Neuronal stem cell (in vitro differentiated cells): ENCODE measurements at regions not wholly inside any gene's neighbourhood (a gene's known extent, or its start where the extent isn't known, plus 50 kb on each side); places are given as distances from the start of the nearest gene placed in this dataset.

Experiments
- DNase-seq: peaks from one replicate; pipeline ENCODE4 v3.0.0-alpha.2; 2013; ENCODE audit warnings: low spot score
- H2AFZ ChIP-seq: one replicate; pipeline ENCODE4 v1.6.1; 2013; ENCODE audit warnings: mild to moderate bottlenecking, low read length, inconsistent platforms
- H2AK5ac ChIP-seq: 2 replicates; pipeline ENCODE4 v1.6.1; 2013; ENCODE audit warnings: low read depth, mild to moderate bottlenecking, inconsistent platforms, low read length, moderate library complexity, mixed read lengths
- H2BK120ac ChIP-seq: 2 replicates; pipeline ENCODE4 v1.6.1; 2013; ENCODE audit warnings: low read depth, mild to moderate bottlenecking, inconsistent platforms, low read length, moderate library complexity, mixed read lengths
- H2BK12ac ChIP-seq: one replicate; pipeline ENCODE4 v1.6.1; 2013; ENCODE audit warnings: low read length, inconsistent platforms
- H2BK15ac ChIP-seq: 2 replicates; pipeline ENCODE4 v1.6.1; 2013; ENCODE audit warnings: mild to moderate bottlenecking, low read length, inconsistent platforms, mixed read lengths
- H2BK5ac ChIP-seq: one replicate; pipeline ENCODE4 v1.6.1; 2013; ENCODE audit warnings: inconsistent platforms, mild to moderate bottlenecking, low read length, moderate library complexity
- H3K14ac ChIP-seq: one replicate; pipeline ENCODE4 v1.6.1; 2013; ENCODE audit warnings: low read length, inconsistent platforms
- H3K18ac ChIP-seq: 2 replicates; pipeline ENCODE4 v1.6.1; 2013; ENCODE audit warnings: low read length, inconsistent platforms
- H3K23ac ChIP-seq: 2 replicates; pipeline ENCODE4 v1.6.1; 2013; ENCODE audit warnings: low read depth, mild to moderate bottlenecking, mixed read lengths, low read length, inconsistent platforms; ENCODE audit not compliant: poor library complexity
- H3K27ac ChIP-seq: replicated peaks from 3 replicates; pipeline ENCODE4 v1.5.1; 2013; ENCODE audit warnings: low read length, inconsistent platforms
- H3K27me3 ChIP-seq, 3 experiments: 2 replicates each; pipeline ENCODE4 v1.6.1; 2013; ENCODE audit warnings: low read length in 3 of 3, mild to moderate bottlenecking in 2 of 3, inconsistent platforms in 1 of 3, low read depth in 1 of 3, mixed read lengths in 1 of 3, moderate library complexity in 1 of 3; ENCODE audit not compliant: control insufficient read depth in 3 of 3, insufficient read depth in 3 of 3
- H3K36me3 ChIP-seq, 2 donors: replicated peaks in 1 of 2; 2 replicates each; pipeline ENCODE4 v1.6.1; 2013; ENCODE audit warnings: low read length in 2 of 2; ENCODE audit not compliant: control insufficient read depth in 2 of 2, insufficient read depth in 2 of 2
- H3K4ac ChIP-seq: 2 replicates; pipeline ENCODE4 v1.6.1; 2013; ENCODE audit warnings: inconsistent platforms, mild to moderate bottlenecking, low read length, moderate library complexity
- H3K4me1 ChIP-seq, 2 donors: 1 replicate in 1 of 2; 2 replicates in 1 of 2; pipeline ENCODE4 v1.6.1; 2013; ENCODE audit warnings: low read length in 2 of 2, low read depth in 1 of 2; ENCODE audit not compliant: control insufficient read depth in 2 of 2, insufficient read depth in 1 of 2
- H3K4me2 ChIP-seq: one replicate; pipeline ENCODE4 v1.6.1; 2013; ENCODE audit warnings: mild to moderate bottlenecking, low read length, inconsistent platforms; ENCODE audit not compliant: insufficient read depth, poor library complexity, severe bottlenecking
- H3K4me3 ChIP-seq, 2 donors: 2 replicates each; pipeline ENCODE4 v1.5.1; 2013; ENCODE audit warnings: low read length in 2 of 2, mild to moderate bottlenecking in 2 of 2, inconsistent platforms in 1 of 2, moderate library complexity in 1 of 2
- H3K79me1 ChIP-seq: one replicate; pipeline ENCODE4 v1.6.1; 2013; ENCODE audit warnings: low read depth, mild to moderate bottlenecking, inconsistent platforms, low read length, moderate library complexity
- H3K9ac ChIP-seq: one replicate; pipeline ENCODE4 v1.6.1; 2013; ENCODE audit warnings: mild to moderate bottlenecking, low read depth, low read length, inconsistent platforms; ENCODE audit not compliant: poor library complexity
- H3K9me3 ChIP-seq, 2 donors: replicated peaks in 1 of 2; 2 replicates each; pipeline versions ENCODE3 to v1.6.1; 2013; ENCODE audit warnings: low read length in 2 of 2, mild to moderate bottlenecking in 2 of 2, inconsistent platforms in 1 of 2, low read depth in 1 of 2, mixed read lengths in 1 of 2, moderate library complexity in 1 of 2; ENCODE audit not compliant: control insufficient read depth in 2 of 2, insufficient read depth in 1 of 2
- H4K8ac ChIP-seq: one replicate; pipeline ENCODE4 v1.6.1; 2013; ENCODE audit warnings: low read depth, mild to moderate bottlenecking, inconsistent platforms, low read length, moderate library complexity
- H4K91ac ChIP-seq: one replicate; pipeline ENCODE4 v1.6.1; 2013; ENCODE audit warnings: low read length, low read depth, mild to moderate bottlenecking, inconsistent platforms; ENCODE audit not compliant: poor library complexity
- WGBS, 2 donors: extraction: QIAGEN DNeasy Blood & Tissue Kit; methylation state at CpG; one replicate each; pipeline ENCODE4 v1.1.7; 2013; ENCODE audit warnings: missing lambda C conversion rate in 2 of 2, mixed read lengths in 1 of 2; ENCODE audit not compliant: insufficient read length in 2 of 2, insufficient replicate concordance in 1 of 2; ENCODE audit errors: extremely low coverage in 2 of 2; 5-methylcytosine and 5-hydroxymethylcytosine counted together

- H2BK120ac ChIP-seq, result no peak overlapping the region
Observed at GRCh38 chr20:57851025-57851682, 141.3 kb upstream of the PMEPA1 start.

GRCh38 chr20:57849521-57850215, 139.9 kb upstream of the PMEPA1 start:
- no peaks in the 10 kb centered on the region for H3K36me3 ChIP-seq
- H2BK5ac ChIP-seq, result no peak overlapping the region
- H3K4me2 ChIP-seq, result no peak overlapping the region
- no peak overlapping the region for H2BK120ac ChIP-seq
- no CpG with 5 or more reads among the region's 16 CpGs for WGBS, 2 donors
- H3K4me1 ChIP-seq, result peaks cover 0 to 5% of the 10 kb centered on the region in 2 donors
- no peak overlapping the region for H2AK5ac ChIP-seq
- H3K18ac ChIP-seq, result no peak overlapping the region
- peaks cover 0 to 2% (median 0%) of the 10 kb centered on the region in 3 experiments for H3K27me3 ChIP-seq
- no peak overlapping the region for H3K4ac ChIP-seq
- H2AFZ ChIP-seq, result no peak overlapping the region
- H3K4me3 ChIP-seq, result no peak overlapping the region
- no peak overlapping the region for H2BK15ac ChIP-seq
- H3K9me3 ChIP-seq, result no peaks in the 10 kb centered on the region
- H2BK12ac ChIP-seq, result no peak overlapping the region
- no peak overlapping the region for H4K8ac ChIP-seq
- no peak overlapping the region for H3K27ac ChIP-seq
- H3K14ac ChIP-seq, result no peak overlapping the region
- H3K23ac ChIP-seq, result no peak overlapping the region
- H3K79me1 ChIP-seq, result no peaks in the 10 kb centered on the region
- DNase-seq, result no peak
- no peak overlapping the region for H3K9ac ChIP-seq
- no peak overlapping the region for H4K91ac ChIP-seq

More at GRCh38 chr20:57851025-57851682, 141.3 kb upstream of the PMEPA1 start:
- H2BK5ac ChIP-seq, result no peak overlapping the region
- peak overlapping the region; percentile 22 for H3K18ac ChIP-seq
- H3K4ac ChIP-seq, result no peak overlapping the region
- no peaks in the 10 kb centered on the region for H3K36me3 ChIP-seq
- no CpG with 5 or more reads among the region's 3 CpGs for WGBS, 2 donors
- peaks cover 0 to 5% of the 10 kb centered on the region in 2 donors for H3K4me1 ChIP-seq
- no peak overlapping the region for H3K23ac ChIP-seq
- no peaks in the 10 kb centered on the region for H3K79me1 ChIP-seq
- no peak overlapping the region for H3K27ac ChIP-seq
- no peak overlapping the region for H3K4me2 ChIP-seq
- DNase-seq, result no peak
- peaks cover 0 to 2% (median 0%) of the 10 kb centered on the region in 3 experiments for H3K27me3 ChIP-seq
- no peak overlapping the region for H4K91ac ChIP-seq
- H3K9ac ChIP-seq, result no peak overlapping the region
- H3K9me3 ChIP-seq, result no peaks in the 10 kb centered on the region
- H3K4me3 ChIP-seq, result no peak overlapping the region
- H2AFZ ChIP-seq, result no peak overlapping the region
- no peak overlapping the region for H3K14ac ChIP-seq
- H2AK5ac ChIP-seq, result no peak overlapping the region
- no peak overlapping the region for H2BK15ac ChIP-seq
- no peak overlapping the region for H4K8ac ChIP-seq
- H2BK12ac ChIP-seq, result no peak overlapping the region

- no peaks in the 10 kb centered on the region for H3K36me3 ChIP-seq
- H2BK12ac ChIP-seq, result no peak overlapping the region
- H3K9ac ChIP-seq, result no peak overlapping the region
- H4K8ac ChIP-seq, result no peak overlapping the region
- no peak overlapping the region for H3K23ac ChIP-seq
- no peak overlapping the region for H3K27ac ChIP-seq
- no peak for DNase-seq
- no peak overlapping the region for H3K18ac ChIP-seq
- H3K4me3 ChIP-seq, result no peak overlapping the region
- no peak overlapping the region for H2BK120ac ChIP-seq
- WGBS, 2 donors, result no CpG with 5 or more reads among the region's 4 CpGs
- no peak overlapping the region for H3K4me2 ChIP-seq
- H2BK15ac ChIP-seq, result no peak overlapping the region
- H2BK5ac ChIP-seq, result no peak overlapping the region
- no peaks in the 10 kb centered on the region for H3K79me1 ChIP-seq
- H4K91ac ChIP-seq, result no peak overlapping the region
- peaks cover 0 to 2% (median 0%) of the 10 kb centered on the region in 3 experiments for H3K27me3 ChIP-seq
- no peak overlapping the region for H3K4ac ChIP-seq
- H2AK5ac ChIP-seq, result no peak overlapping the region
- no peak overlapping the region for H2AFZ ChIP-seq
- H3K4me1 ChIP-seq, result peaks cover 0 to 5% of the 10 kb centered on the region in 2 donors
- no peak overlapping the region for H3K14ac ChIP-seq
- H3K9me3 ChIP-seq, result no peaks in the 10 kb centered on the region
Observed at GRCh38 chr20:57849121-57849520, 139.3 kb upstream of the PMEPA1 start.

GRCh38 chr20:57848282-57848681, 138.5 kb upstream of the PMEPA1 start:
- Histone ChIP-seq H2BK12ac (no peak overlapping the region), H3K27me3 (peaks cover 0 to 2% (median 0%) of the 10 kb centered on the region in 3 experiments), H3K4ac (no peak overlapping the region), H4K8ac (no peak overlapping the region), H3K9me3 (no peaks in the 10 kb centered on the region), H3K9ac (no peak overlapping the region), H2AK5ac (no peak overlapping the region), H3K14ac (no peak overlapping the region), H2BK5ac (no peak overlapping the region), H3K36me3 (no peaks in the 10 kb centered on the region), H2AFZ (no peak overlapping the region), H3K79me1 (no peaks in the 10 kb centered on the region), H2BK120ac (no peak overlapping the region), H3K4me3 (no peak overlapping the region), H2BK15ac (no peak overlapping the region), H3K4me1 (peaks cover 0 to 5% of the 10 kb centered on the region in 2 donors), H3K18ac (no peak overlapping the region), H3K23ac (no peak overlapping the region), H4K91ac (no peak overlapping the region), H3K27ac (no peak overlapping the region), H3K4me2 (no peak overlapping the region)
- DNase-seq, result no peak
